ENCODE measurements at regions not wholly inside any gene's neighbourhood (a gene's known extent, or its start where the extent isn't known, plus 50 kb on each side); places are given as distances from the start of the nearest gene placed in this dataset.

GRCh38 chr16:79540825-79541595 lies 59.5 kb downstream of the MAF start:
- TF ChIP-seq CTCF (IDR thresholded peaks at IDR 0.05) = no peak
- no peak for TF ChIP-seq POLR2A (IDR thresholded peaks at IDR 0.05)
